ENCODE measurements at regions not wholly inside any gene's neighbourhood (a gene's known extent, or its start where the extent isn't known, plus 50 kb on each side); places are given as distances from the start of the nearest gene placed in this dataset.

GRCh38 chr17:69900829-69901228, 174.2 kb upstream of the KCNJ16 start:
- intact Hi-C loops (cut with DNase I; ENCODE audit: low total_unique reads), result no loop called here
- H3K27ac ChIP-seq, result no peak overlapping the region

GRCh38 chr17:69906306-69906705, 168.7 kb upstream of the KCNJ16 start:
- Histone ChIP-seq H3K27me3 (no peaks in the 10 kb centered on the region), H3K27ac (no peak overlapping the region), H3K4me1 (no peaks in the 10 kb centered on the region), H3K36me3 (no peaks in the 10 kb centered on the region), H3K4me3 (no peak overlapping the region), H3K9me3 (no peaks in the 10 kb centered on the region)
- no peak for DNase-seq (ENCODE audit: low spot score in 2 of 2)
- TF ChIP-seq CTCF (IDR thresholded peaks at IDR 0.05) (no peak), POLR2AphosphoS5 (IDR thresholded peaks at IDR 0.05) (no peak), POLR2A (IDR thresholded peaks at IDR 0.05) (no peak)
- intact Hi-C loops (cut with DNase I; ENCODE audit: low total_unique reads), result no loop called here

More at GRCh38 chr17:69900829-69901228, 174.2 kb upstream of the KCNJ16 start:
- Histone ChIP-seq H3K27me3 (no peaks in the 10 kb centered on the region), H3K4me3 (no peak overlapping the region), H3K9me3 (no peaks in the 10 kb centered on the region), H3K36me3 (no peaks in the 10 kb centered on the region), H3K4me1 (no peaks in the 10 kb centered on the region)
- DNase-seq (ENCODE audit: low spot score in 2 of 2), result no peak
- TF ChIP-seq POLR2A (IDR thresholded peaks at IDR 0.05) (no peak), POLR2AphosphoS5 (IDR thresholded peaks at IDR 0.05) (no peak), CTCF (IDR thresholded peaks at IDR 0.05) (no peak)

- Histone ChIP-seq H3K4me3 (no peak overlapping the region), H3K4me1 (no peaks in the 10 kb centered on the region), H3K36me3 (no peaks in the 10 kb centered on the region), H3K9me3 (no peaks in the 10 kb centered on the region), H3K27ac (no peak overlapping the region), H3K27me3 (no peaks in the 10 kb centered on the region)
- TF ChIP-seq CTCF (IDR thresholded peaks at IDR 0.05), result no peak
- no peak for TF ChIP-seq POLR2AphosphoS5 (IDR thresholded peaks at IDR 0.05)
- TF ChIP-seq POLR2A (IDR thresholded peaks at IDR 0.05), result no peak
- intact Hi-C loops (cut with DNase I; ENCODE audit: low total_unique reads), result no loop called here
- no peak for DNase-seq (ENCODE audit: low spot score in 2 of 2)
Measured at GRCh38 chr17:69907132-69907847, 167.7 kb upstream of the KCNJ16 start.

GRCh38 chr17:69908626-69909368, 166.2 kb upstream of the KCNJ16 start:
- DNase-seq (ENCODE audit: low spot score in 2 of 2), result no peak
- Histone ChIP-seq H3K9me3 (no peaks in the 10 kb centered on the region), H3K4me3 (no peak overlapping the region), H3K4me1 (no peaks in the 10 kb centered on the region), H3K27ac (no peak overlapping the region), H3K36me3 (no peaks in the 10 kb centered on the region), H3K27me3 (no peaks in the 10 kb centered on the region)
- TF ChIP-seq POLR2A (IDR thresholded peaks at IDR 0.05), result no peak
- no peak for TF ChIP-seq CTCF (IDR thresholded peaks at IDR 0.05)
- no peak for TF ChIP-seq POLR2AphosphoS5 (IDR thresholded peaks at IDR 0.05)
- intact Hi-C loops (cut with DNase I; ENCODE audit: low total_unique reads), result no loop called here

GRCh38 chr17:69909389-69909788, 165.6 kb upstream of the KCNJ16 start:
- H3K27me3 ChIP-seq, result no peaks in the 10 kb centered on the region

More at GRCh38 chr17:69909389-69909788, 165.6 kb upstream of the KCNJ16 start:
- Histone ChIP-seq H3K4me3 (no peak overlapping the region), H3K4me1 (no peaks in the 10 kb centered on the region), H3K27ac (no peak overlapping the region), H3K36me3 (no peaks in the 10 kb centered on the region), H3K9me3 (no peaks in the 10 kb centered on the region)
- intact Hi-C loops (cut with DNase I; ENCODE audit: low total_unique reads), result no loop called here
- no peak for DNase-seq (ENCODE audit: low spot score in 2 of 2)
- no peak for TF ChIP-seq POLR2A (IDR thresholded peaks at IDR 0.05)
- no peak for TF ChIP-seq POLR2AphosphoS5 (IDR thresholded peaks at IDR 0.05)
- no peak for TF ChIP-seq CTCF (IDR thresholded peaks at IDR 0.05)

Measured in breast epithelium (tissue), 4 donors.